ENCODE measurements at regions not wholly inside any gene's neighbourhood (a gene's known extent, or its start where the extent isn't known, plus 50 kb on each side); places are given as distances from the start of the nearest gene placed in this dataset.
"Not testable (repeated sequence)": the region's sequence is repeated elsewhere in the genome, so short reads cannot be mapped to it uniquely, and the experiment has no call there.

DNA sequence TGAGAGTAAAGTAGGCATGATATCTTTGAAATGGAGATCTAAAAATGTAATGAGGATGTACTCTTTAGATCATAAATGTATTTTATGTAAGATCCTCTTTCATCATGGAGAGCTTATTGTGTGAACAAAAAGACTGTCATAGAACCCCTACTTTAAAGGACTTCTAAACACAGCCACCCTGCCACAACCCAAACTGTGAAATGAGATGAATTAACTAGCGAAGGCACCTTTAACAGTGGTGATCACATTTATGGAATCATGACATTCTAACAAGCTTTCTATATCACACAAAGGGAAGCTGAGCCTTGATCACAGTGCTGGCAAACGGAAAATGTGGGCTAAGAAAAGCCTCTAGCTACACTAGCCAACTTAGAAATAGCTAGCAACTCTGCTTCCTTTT, 1585.2 kb downstream of the EFNA5 start:
- no peak for DNase-seq

DNA sequence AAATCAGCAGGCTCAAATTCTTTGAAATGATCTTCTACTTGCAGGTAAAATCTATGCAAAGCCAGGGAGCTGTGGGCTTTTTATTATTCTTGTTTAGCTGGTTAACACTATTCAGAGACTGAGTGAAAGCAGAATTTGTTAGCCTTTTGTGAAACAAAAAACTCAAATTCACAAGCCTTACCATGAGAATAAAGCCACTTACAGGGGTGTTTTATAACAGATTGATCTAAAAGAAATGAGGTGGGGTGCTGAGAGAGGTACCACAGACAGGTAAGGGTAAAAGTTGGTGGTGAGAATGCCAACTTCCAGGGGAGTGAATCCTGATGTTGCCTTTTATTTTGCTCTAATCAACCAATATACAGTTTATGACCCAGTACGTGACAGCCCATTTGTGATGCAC, 1585.6 kb downstream of the EFNA5 start:
- DNase-seq, result no peak

- DNase-seq, result no peak
Observed at GRCh38 chr5:106080535-106080934, 1590.2 kb downstream of the EFNA5 start.

- DNase-seq, result no peak
Observed at GRCh38 chr5:106076655-106077054, 1594.1 kb downstream of the EFNA5 start.

GRCh38 chr5:106072208-106072607, 1598.5 kb downstream of the EFNA5 start:
- DNase-seq, result no peak

GRCh38 chr5:106047341-106047740, 1623.4 kb downstream of the EFNA5 start:
- no peak for DNase-seq

GRCh38 chr5:106032069-106032468, 1638.7 kb downstream of the EFNA5 start:
- DNase-seq, result not testable (repeated sequence)

- no peak for DNase-seq
Observed at GRCh38 chr5:106028314-106028713, 1642.4 kb downstream of the EFNA5 start.

GRCh38 chr5:106020894-106021293, 1649.8 kb downstream of the EFNA5 start:
- no peak for DNase-seq

DNA sequence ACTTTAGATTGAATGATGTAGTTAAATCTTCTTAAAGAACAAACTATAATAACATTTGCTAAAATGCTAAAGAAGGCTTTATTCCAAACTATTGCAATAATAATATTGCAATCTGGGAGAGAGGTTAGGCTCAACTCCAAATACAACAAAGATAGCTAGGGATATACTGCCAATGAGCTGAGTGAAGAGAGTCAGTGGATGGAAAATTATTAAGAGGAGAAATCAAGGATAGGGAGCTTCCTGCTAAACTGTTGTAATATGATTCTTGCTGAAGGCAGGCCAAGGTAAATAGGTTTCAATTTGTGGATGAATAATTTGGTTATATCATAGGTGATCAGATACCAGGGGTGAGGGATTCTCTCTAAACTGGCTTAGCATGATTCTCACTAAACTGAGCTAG, 1651.5 kb downstream of the EFNA5 start:
- DNase-seq, result peak; percentile 44

GRCh38 chr5:106017243-106017857, 1653.4 kb downstream of the EFNA5 start:
- DNase-seq, result no peak

- no peak for DNase-seq
Observed at GRCh38 chr5:106014262-106014661, 1656.5 kb downstream of the EFNA5 start.

GRCh38 chr5:106006242-106006641, 1664.5 kb downstream of the EFNA5 start:
- no peak for DNase-seq

GRCh38 chr5:105998991-105999390, 1671.7 kb downstream of the EFNA5 start:
- DNase-seq, result peak; percentile 14

GRCh38 chr5:105993027-105993426, 1677.7 kb downstream of the EFNA5 start:
- DNase-seq, result no peak

DNA sequence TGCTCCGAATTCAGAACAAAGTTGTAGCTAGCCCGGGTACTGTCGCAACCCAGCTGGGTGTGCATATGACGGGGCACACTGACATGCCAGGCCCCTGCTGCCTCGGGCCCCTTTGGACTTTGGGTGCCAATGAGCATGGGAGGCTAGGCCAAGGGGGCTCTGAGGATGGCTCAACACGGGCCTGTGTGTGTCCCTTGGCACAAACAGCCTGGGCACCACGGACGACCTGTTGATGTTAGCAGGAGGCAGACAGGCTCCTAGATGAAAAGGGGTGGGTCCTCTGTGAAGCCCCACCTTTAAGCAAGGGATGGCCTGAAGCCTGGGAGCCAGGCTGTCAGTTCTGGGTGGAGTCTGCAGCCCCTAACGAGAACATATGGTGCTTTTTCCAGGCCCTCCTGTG, 1688.2 kb downstream of the EFNA5 start:
- DNase-seq, result no peak

DNA sequence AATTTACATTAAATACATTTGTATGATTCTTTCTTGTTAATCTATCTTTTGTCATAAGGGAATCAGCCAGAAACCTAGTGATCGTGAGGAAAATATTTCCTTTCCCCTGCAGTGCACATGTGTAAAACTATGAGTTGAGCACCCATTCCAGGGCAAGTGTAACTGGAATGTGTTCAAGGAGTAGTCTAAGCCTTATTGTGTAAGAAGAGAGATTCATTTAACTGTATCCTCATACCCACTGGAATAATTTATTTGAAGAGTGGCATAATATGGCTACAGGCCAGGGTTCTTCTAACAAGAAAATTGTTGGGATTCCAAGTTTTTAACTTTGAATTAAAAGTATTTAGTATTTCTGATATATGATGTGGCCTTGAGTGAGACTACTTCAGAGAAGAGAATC, 1692.7 kb downstream of the EFNA5 start:
- DNase-seq, result peak; percentile 16

DNA sequence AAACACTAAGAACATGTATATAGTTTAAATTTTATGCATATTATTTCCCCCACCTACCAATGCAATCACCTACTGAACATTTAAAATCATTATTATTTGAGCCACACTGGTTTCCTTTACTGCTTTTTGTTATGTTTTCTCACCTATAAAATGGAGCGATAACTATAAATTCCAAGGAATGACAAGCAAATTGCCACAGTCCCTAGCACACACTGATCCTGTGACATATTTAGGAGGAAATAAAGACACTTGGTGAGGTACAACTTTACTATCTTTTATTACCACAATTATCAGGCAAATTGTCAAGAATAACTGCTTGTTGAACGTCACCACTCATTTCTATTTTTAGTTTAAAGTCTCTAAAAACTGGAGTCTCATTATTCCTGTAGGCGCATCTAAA, 1693.6 kb downstream of the EFNA5 start:
- no peak for DNase-seq

- DNase-seq, result no peak
Observed at GRCh38 chr5:105970919-105971318, 1699.8 kb downstream of the EFNA5 start.

GRCh38 chr5:105968981-105969380, 1701.8 kb downstream of the EFNA5 start:
- no peak for DNase-seq

DNA sequence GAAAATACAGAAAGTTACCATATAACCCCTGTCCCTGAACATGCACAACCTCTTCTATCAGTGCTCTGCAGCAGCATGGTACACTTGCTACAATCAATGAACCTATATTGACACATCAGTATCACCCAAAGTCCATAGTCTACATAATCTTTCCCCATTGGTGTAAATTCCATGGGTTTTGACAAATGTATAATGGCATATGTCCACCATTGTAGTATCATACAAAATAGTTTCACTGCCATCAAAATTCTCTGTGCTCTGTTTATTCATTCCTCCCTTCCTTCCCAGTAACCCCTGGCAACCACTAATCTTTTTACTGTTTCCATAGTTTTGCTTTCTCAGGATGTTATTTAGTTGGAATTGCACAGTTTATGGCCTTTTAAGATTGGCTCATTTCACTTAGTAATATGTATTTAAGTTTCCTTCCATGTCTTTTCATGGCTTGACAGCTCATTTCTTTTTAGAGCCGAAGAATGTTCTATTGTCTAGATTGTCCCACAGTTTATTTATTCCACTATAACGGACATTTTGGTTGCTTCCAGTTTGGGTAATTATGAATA, 1707.0 kb downstream of the EFNA5 start:
- no peak for DNase-seq

- DNase-seq, result no peak
Observed at GRCh38 chr5:105961572-105961971, 1709.2 kb downstream of the EFNA5 start.

- peak; percentile 28 for DNase-seq
Observed at GRCh38 chr5:105956456-105957196, 1714.1 kb downstream of the EFNA5 start.

DNA sequence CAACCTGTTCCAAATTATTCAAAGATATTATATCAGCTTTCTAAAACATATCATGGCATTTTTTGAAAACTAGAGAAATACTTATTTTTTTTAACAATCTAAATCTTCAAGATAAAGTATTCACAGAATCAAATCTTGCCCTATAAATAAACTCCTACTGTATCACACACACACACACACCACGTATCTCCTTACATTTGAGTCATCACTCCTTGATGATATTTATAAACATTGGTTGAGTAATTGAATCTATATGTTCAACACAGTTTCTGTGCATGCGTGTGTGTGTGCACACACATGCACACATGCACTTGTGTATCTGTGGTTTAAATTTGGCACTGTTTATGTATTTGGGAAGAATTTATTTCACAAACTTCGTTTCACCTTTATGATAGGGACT, 1716.4 kb downstream of the EFNA5 start:
- no peak for DNase-seq

GRCh38 chr5:105953616-105954015, 1717.1 kb downstream of the EFNA5 start:
- no peak for DNase-seq
